ENCODE measurements at regions not wholly inside any gene's neighbourhood (a gene's known extent, or its start where the extent isn't known, plus 50 kb on each side); places are given as distances from the start of the nearest gene placed in this dataset.

DNA sequence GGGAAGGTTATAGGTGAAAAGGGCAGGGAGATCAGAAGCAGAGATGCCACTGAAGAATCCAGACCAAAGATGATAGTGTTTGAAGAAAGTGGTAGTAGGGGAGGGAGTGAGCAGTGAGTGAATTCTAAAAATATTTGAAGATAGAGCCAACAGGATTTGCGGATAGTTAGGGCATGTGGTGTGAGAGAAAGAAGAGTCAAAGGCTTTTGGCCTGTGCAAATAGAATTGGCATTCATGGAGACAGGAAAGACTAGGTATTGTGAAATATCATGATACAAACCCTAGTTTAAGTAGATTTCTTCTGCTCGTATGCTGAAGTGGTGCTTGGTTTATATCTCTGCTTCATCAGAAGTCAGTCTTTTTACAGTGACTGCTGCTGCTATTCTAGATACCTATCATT, 224.2 kb upstream of the CFAP20DC start:
- H3K9me2 ChIP-seq (ENCODE audit: insufficient read depth), result peaks cover 7% of the 10 kb centered on the region; the same call in 1 of the 2 replicates
- H3F3A ChIP-seq (replicated peaks; ENCODE audit: low read depth), result no peaks in the 10 kb centered on the region
- no peak overlapping the region for H3K4me2 ChIP-seq
- H4K20me1 ChIP-seq (replicated peaks; ENCODE audit: insufficient read depth), result no peaks in the 10 kb centered on the region
- H2AFZ ChIP-seq, result no peak overlapping the region
- Mint-ChIP-seq H3K27me3 (ENCODE audit: insufficient read depth, low read depth, poor library complexity) (peaks cover 6% of the 10 kb centered on the region), H3K27ac (no peak overlapping the region), H3K36me3 (ENCODE audit: low read depth) (no peaks in the 10 kb centered on the region), H3K4me3 (no peak overlapping the region), H3K4me1 (no peaks in the 10 kb centered on the region), H3K9me3 (no peaks in the 10 kb centered on the region)
- ATAC-seq, result no peak
- no peaks in the 10 kb centered on the region for H3K79me2 ChIP-seq (replicated peaks; ENCODE audit: insufficient read depth)
- H3K27ac ChIP-seq (ENCODE audit: low read depth), result no peak overlapping the region
- no peaks in the 10 kb centered on the region for H3K27me3 ChIP-seq (ENCODE audit: insufficient read depth)
- H3K4me3 ChIP-seq, result no peak overlapping the region
- no peak for DNase-seq (ENCODE audit: low spot score)
- TF ChIP-seq STAT1 (IDR thresholded peaks at IDR 0.05; ENCODE audit: unreplicated experiment) (no peak), CREB1 (CRISPR knock-in tag; IDR thresholded peaks at IDR 0.05; ENCODE audit: low read depth) (no peak), ZNF331 (CRISPR knock-in tag; IDR thresholded peaks at IDR 0.05; ENCODE audit: low read depth) (no peak), NANOG (IDR thresholded peaks at IDR 0.05; ENCODE audit: borderline replicate concordance) (no peak)
- TF ChIP-seq, protein P1, sequence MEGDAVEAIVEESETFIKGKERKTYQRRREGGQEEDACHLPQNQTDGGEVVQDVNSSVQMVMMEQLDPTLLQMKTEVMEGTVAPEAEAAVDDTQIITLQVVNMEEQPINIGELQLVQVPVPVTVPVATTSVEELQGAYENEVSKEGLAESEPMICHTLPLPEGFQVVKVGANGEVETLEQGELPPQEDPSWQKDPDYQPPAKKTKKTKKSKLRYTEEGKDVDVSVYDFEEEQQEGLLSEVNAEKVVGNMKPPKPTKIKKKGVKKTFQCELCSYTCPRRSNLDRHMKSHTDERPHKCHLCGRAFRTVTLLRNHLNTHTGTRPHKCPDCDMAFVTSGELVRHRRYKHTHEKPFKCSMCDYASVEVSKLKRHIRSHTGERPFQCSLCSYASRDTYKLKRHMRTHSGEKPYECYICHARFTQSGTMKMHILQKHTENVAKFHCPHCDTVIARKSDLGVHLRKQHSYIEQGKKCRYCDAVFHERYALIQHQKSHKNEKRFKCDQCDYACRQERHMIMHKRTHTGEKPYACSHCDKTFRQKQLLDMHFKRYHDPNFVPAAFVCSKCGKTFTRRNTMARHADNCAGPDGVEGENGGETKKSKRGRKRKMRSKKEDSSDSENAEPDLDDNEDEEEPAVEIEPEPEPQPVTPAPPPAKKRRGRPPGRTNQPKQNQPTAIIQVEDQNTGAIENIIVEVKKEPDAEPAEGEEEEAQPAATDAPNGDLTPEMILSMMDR (conservative IDR thresholded peaks at IDR 0.05; ENCODE audit: low read depth in 2 of 2), result no peak
- no peaks in the 10 kb centered on the region for H3K4me1 ChIP-seq (ENCODE audit: insufficient read depth)
- no peaks in the 10 kb centered on the region for H3K36me3 ChIP-seq (ENCODE audit: insufficient read depth)

DNA sequence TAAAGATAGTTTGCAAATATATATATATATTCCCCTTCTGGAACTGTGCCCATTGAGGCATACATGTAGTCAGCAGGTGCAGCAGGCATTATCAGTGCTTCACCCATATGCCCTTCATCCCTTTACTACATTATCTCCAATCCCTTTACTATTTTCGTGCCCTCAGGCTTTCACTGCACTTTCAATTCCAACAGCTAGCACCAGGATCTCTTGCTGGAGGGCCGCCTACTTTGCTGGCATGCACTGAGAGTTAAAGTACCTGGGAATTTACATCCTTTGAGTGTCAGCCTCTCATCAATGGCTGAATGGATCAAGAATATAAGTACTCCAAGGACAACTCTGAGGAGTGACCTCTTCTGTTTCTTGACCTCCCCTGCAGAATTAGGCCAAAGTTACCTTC, 222.1 kb upstream of the CFAP20DC start:
- Histone ChIP-seq H3K27me3 (ENCODE audit: insufficient read depth) (no peaks in the 10 kb centered on the region), H3K9me2 (ENCODE audit: insufficient read depth) (no peaks in the 10 kb centered on the region; the same call in 1 of the 2 replicates), H4K20me1 (replicated peaks; ENCODE audit: insufficient read depth) (no peaks in the 10 kb centered on the region), H3K79me2 (replicated peaks; ENCODE audit: insufficient read depth) (no peaks in the 10 kb centered on the region), H3K4me3 (no peak overlapping the region), H2AFZ (no peak overlapping the region), H3K27ac (ENCODE audit: low read depth) (no peak overlapping the region), H3K36me3 (ENCODE audit: insufficient read depth) (no peaks in the 10 kb centered on the region), H3K4me1 (ENCODE audit: insufficient read depth) (no peaks in the 10 kb centered on the region), H3F3A (replicated peaks; ENCODE audit: low read depth) (no peaks in the 10 kb centered on the region), H3K4me2 (no peak overlapping the region)
- H3K36me3 Mint-ChIP-seq (ENCODE audit: low read depth), result no peaks in the 10 kb centered on the region
- ATAC-seq (no peak), DNase-seq (ENCODE audit: low spot score) (no peak)
- H3K27me3 Mint-ChIP-seq (ENCODE audit: insufficient read depth, low read depth, poor library complexity), result peaks cover 6% of the 10 kb centered on the region
- no peak overlapping the region for H3K4me3 Mint-ChIP-seq
- no peaks in the 10 kb centered on the region for H3K4me1 Mint-ChIP-seq
- no peaks in the 10 kb centered on the region for H3K9me3 Mint-ChIP-seq
- no peak overlapping the region for H3K27ac Mint-ChIP-seq
- TF ChIP-seq CREB1 (CRISPR knock-in tag; IDR thresholded peaks at IDR 0.05; ENCODE audit: low read depth), result no peak
- no peak for TF ChIP-seq ZNF114 (CRISPR knock-in tag; IDR thresholded peaks at IDR 0.05)
- TF ChIP-seq, protein P2, sequence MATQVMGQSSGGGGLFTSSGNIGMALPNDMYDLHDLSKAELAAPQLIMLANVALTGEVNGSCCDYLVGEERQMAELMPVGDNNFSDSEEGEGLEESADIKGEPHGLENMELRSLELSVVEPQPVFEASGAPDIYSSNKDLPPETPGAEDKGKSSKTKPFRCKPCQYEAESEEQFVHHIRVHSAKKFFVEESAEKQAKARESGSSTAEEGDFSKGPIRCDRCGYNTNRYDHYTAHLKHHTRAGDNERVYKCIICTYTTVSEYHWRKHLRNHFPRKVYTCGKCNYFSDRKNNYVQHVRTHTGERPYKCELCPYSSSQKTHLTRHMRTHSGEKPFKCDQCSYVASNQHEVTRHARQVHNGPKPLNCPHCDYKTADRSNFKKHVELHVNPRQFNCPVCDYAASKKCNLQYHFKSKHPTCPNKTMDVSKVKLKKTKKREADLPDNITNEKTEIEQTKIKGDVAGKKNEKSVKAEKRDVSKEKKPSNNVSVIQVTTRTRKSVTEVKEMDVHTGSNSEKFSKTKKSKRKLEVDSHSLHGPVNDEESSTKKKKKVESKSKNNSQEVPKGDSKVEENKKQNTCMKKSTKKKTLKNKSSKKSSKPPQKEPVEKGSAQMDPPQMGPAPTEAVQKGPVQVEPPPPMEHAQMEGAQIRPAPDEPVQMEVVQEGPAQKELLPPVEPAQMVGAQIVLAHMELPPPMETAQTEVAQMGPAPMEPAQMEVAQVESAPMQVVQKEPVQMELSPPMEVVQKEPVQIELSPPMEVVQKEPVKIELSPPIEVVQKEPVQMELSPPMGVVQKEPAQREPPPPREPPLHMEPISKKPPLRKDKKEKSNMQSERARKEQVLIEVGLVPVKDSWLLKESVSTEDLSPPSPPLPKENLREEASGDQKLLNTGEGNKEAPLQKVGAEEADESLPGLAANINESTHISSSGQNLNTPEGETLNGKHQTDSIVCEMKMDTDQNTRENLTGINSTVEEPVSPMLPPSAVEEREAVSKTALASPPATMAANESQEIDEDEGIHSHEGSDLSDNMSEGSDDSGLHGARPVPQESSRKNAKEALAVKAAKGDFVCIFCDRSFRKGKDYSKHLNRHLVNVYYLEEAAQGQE (IDR thresholded peaks at IDR 0.05; ENCODE audit: unreplicated experiment), result no peak
- TF ChIP-seq STAT1 (IDR thresholded peaks at IDR 0.05; ENCODE audit: unreplicated experiment), result no peak
- TF ChIP-seq JUNB (IDR thresholded peaks at IDR 0.05; ENCODE audit: unreplicated experiment), result no peak
- no peak for TF ChIP-seq ZNF331 (CRISPR knock-in tag; IDR thresholded peaks at IDR 0.05; ENCODE audit: low read depth)
- TF ChIP-seq EZH2phosphoT487 (IDR thresholded peaks at IDR 0.05; ENCODE audit: unreplicated experiment), result no peak
- TF ChIP-seq EZH2 (IDR thresholded peaks at IDR 0.05; ENCODE audit: low read depth, unreplicated experiment), result no peak
- TF ChIP-seq, protein P3, sequence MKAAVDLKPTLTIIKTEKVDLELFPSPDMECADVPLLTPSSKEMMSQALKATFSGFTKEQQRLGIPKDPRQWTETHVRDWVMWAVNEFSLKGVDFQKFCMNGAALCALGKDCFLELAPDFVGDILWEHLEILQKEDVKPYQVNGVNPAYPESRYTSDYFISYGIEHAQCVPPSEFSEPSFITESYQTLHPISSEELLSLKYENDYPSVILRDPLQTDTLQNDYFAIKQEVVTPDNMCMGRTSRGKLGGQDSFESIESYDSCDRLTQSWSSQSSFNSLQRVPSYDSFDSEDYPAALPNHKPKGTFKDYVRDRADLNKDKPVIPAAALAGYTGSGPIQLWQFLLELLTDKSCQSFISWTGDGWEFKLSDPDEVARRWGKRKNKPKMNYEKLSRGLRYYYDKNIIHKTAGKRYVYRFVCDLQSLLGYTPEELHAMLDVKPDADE (IDR thresholded peaks at IDR 0.05), result no peak
- TF ChIP-seq NANOG (IDR thresholded peaks at IDR 0.05; ENCODE audit: borderline replicate concordance), result no peak
